Mucosa of descending colon (tissue), 3 donors: ENCODE measurements at regions not wholly inside any gene's neighbourhood (a gene's known extent, or its start where the extent isn't known, plus 50 kb on each side); places are given as distances from the start of the nearest gene placed in this dataset.
A peak's percentile ranks its signal among the peaks of the same experiment; 100 is the strongest.

Experiments used
- ATAC-seq: fragments of 200-7000 bp; cut with Tn5 transposase; one replicate; pipeline ENCODE4 v1.9.1; 2020; ENCODE audit warnings: mild to moderate bottlenecking, moderate library complexity
- DNase-seq, 3 donors: peaks; one replicate each; pipeline ENCODE4 v3.0.0-alpha.2; 2020
- H3K36me3 ChIP-seq: fragments of 200-600 bp; one replicate; pipeline ENCODE4 v1.8.0; 2021; ENCODE audit warnings: low read depth, mild to moderate bottlenecking
- H3K4me1 ChIP-seq: fragments of 200-600 bp; one replicate; pipeline ENCODE4 v1.8.0; 2021; ENCODE audit warnings: low read depth, mild to moderate bottlenecking
- H3K4me3 ChIP-seq: fragments of 200-600 bp; one replicate; pipeline ENCODE4 v1.8.0; 2021; ENCODE audit warnings: mild to moderate bottlenecking
- H3K9me3 ChIP-seq: fragments of 200-600 bp; one replicate; pipeline ENCODE4 v1.8.0; 2021; ENCODE audit warnings: mild to moderate bottlenecking
- intact Hi-C, 2 donors: fragments of 100-400 bp; cut with DNase I in 1 of 2; cut with micrococcal nuclease in 1 of 2; formaldehyde crosslinking; loops; one replicate each; pipeline versions ENCODE4 v1.11.0 to v1.11.1; 2022; cut with DNase I, micrococcal nuclease
- TF ChIP-seq, protein P1 (sequence below): fragments of 200-600 bp; IDR thresholded peaks from one replicate; pipeline ENCODE4 v1.8.0; 2022; ENCODE audit warnings: antibody characterized with exemption, mild to moderate bottlenecking
- donor health status: DM: no; HTN: no; CAD: no; lungs with moderate emphysema.
- donor health status: DM: no; HTN: no; CAD: no.
- donor health status: DM: no; HTN: yes; CAD: no.

DNA sequence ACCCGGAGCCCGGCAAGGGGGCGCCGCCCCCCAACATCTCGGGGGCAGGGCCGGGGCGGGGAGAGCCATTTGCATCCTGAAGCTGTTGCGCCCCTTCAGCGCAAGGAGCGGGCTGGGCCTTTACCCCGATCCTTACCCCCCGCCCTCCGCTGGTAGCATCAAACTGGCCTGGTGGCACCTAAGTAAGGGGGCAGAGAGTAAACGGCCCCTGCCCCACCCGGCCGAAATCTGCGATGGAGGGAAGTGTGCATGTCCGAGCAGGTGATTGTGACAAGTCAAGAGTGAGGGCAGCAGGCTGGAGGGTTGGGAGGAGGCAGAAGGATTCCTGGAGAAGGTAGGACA is 101.2 kb downstream of the ESM1 start:
- H3K36me3 ChIP-seq, result no peaks in the 10 kb centered on the region
- DNase-seq (no peak), ATAC-seq (no peak)
- intact Hi-C loops, result no loop called here
- no peaks in the 10 kb centered on the region for H3K9me3 ChIP-seq
- H3K4me1 ChIP-seq, result peaks cover 4% of the 10 kb centered on the region
- no peak overlapping the region for H3K4me3 ChIP-seq
- TF ChIP-seq, protein P1, sequence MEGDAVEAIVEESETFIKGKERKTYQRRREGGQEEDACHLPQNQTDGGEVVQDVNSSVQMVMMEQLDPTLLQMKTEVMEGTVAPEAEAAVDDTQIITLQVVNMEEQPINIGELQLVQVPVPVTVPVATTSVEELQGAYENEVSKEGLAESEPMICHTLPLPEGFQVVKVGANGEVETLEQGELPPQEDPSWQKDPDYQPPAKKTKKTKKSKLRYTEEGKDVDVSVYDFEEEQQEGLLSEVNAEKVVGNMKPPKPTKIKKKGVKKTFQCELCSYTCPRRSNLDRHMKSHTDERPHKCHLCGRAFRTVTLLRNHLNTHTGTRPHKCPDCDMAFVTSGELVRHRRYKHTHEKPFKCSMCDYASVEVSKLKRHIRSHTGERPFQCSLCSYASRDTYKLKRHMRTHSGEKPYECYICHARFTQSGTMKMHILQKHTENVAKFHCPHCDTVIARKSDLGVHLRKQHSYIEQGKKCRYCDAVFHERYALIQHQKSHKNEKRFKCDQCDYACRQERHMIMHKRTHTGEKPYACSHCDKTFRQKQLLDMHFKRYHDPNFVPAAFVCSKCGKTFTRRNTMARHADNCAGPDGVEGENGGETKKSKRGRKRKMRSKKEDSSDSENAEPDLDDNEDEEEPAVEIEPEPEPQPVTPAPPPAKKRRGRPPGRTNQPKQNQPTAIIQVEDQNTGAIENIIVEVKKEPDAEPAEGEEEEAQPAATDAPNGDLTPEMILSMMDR, result no peak

DNA sequence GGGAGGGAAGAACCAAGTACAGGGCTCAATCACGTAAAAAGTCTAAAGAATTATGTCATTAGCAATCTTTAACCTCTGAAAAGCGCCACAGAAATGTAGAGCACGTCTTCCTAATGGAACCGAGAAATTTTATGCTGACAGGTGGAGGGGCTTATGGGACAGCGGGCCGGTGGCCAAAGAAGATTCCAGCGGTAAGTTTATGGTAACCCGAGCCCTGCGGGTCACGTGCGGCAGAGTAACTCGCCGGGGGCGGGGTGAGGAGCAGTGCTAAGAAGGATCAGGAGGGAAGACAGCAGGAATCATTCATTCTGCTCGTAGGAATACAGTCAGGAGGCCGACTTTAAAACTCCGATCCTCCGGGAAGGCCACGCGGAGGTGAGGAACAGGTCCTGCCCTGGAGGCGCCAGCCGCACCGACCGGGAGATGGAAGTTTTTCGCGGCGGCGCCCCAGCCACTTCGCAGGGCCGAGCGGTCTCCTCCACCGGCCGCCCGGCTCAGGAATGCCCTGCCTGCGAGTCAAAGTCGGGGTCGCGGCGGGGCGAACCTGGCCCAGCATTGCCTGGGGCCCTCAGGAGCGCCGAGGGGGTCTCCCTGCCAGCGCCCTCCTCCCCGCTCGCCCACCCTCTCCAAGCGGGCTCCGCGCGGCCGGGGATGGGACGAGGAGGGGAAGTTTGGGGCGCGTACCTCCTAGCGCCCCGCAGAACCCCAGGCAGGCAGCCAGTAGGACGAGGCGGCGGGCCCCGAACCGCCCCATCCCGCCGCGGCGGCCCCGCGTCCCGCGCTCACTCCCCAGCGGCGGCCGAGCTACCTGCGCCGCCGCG is 101.8 kb downstream of the ESM1 start:
- H3K4me3 ChIP-seq, result no peak overlapping the region
- DNase-seq, result peak; percentile 38 to 58 (median 44)
- peak; percentile 53 for ATAC-seq
- intact Hi-C loops, result no loop called here
- no peaks in the 10 kb centered on the region for H3K36me3 ChIP-seq
- no peaks in the 10 kb centered on the region for H3K9me3 ChIP-seq
- H3K4me1 ChIP-seq, result peaks cover 4% of the 10 kb centered on the region
- TF ChIP-seq, protein P1, result no peak

DNA sequence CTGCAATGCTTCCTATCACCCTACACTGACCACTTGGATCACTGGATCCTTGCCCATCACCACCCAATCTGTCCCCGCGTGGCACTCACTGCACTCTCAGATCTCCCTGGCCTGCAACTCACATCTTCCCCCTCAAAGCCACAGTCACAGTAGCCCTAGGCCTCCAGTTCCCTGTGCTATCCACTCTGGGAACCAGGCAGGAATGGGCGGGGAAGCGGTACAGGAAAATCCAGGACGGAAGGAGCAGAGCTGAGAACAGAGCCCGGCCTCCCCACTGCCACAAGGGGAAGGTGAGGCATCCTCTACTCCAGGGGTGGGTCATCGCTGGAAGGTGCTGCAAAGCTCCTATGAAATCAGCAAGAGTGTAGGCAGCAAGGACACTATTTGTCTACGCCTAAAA is 102.6 kb downstream of the ESM1 start:
- H3K4me3 ChIP-seq, result no peak overlapping the region
- peaks cover 4% of the 10 kb centered on the region for H3K4me1 ChIP-seq
- DNase-seq, result no peak
- H3K9me3 ChIP-seq, result no peaks in the 10 kb centered on the region
- intact Hi-C loops, result no loop called here
- TF ChIP-seq, protein P1, result no peak
- H3K36me3 ChIP-seq, result no peaks in the 10 kb centered on the region
- no peak for ATAC-seq

DNA sequence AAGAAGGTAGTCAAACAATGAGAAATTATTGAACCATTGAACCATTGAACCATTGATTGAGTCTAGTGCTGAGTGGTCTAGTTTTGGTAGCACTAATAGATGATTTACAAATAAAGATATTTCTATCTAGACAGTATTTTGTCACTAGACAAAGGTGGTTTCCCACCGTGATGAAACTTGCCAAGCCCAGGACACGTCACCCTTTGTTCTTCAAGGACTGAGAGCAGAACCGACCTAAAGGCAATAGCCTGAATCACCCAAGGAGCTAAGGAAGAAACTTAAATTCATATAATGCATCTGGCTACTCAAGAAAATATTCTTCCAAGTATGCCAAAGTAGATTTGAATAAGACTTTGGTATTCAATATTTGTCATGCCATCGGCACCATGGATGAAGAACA is 103.3 kb downstream of the ESM1 start:
- no peaks in the 10 kb centered on the region for H3K9me3 ChIP-seq
- ATAC-seq (no peak), DNase-seq (no peak)
- TF ChIP-seq, protein P1, result no peak
- no peaks in the 10 kb centered on the region for H3K36me3 ChIP-seq
- intact Hi-C loops, result no loop called here
- peaks cover 4% of the 10 kb centered on the region for H3K4me1 ChIP-seq
- H3K4me3 ChIP-seq, result no peak overlapping the region

DNA sequence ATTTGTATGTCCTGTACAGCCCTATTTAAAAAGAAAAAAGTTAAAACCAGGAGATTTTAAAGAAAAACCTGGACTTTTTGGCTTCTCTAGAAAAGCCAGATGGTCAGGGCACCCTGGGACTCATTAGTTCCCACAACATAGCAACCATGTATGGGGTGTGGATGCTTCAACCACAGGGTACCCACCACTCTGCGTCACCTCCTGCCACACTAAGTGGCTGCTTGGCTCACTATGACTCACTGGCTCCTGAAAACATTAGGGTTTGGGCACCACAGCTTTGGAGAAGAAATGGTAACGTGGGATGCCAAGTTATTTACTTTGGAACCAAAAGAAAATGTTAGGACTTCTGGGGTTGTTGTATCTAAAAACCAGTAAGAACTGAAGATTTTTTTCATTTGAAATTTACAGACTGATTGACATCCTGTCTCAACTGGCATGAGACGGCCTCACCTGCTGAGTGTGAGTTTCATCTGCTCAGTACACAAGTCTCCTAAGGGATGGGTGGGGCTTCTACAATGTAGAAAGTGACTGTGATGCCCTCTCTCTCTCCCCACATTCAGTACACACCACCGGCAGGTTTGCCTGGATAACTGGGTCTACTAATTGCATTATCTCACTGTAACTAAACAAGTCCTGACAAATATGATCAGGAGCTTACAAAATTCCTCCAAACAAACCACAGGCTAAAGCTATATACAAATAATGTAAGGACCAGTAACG is 103.9 kb downstream of the ESM1 start:
- Histone ChIP-seq H3K4me3 (no peak overlapping the region), H3K36me3 (no peaks in the 10 kb centered on the region), H3K4me1 (peaks cover 4% of the 10 kb centered on the region), H3K9me3 (no peaks in the 10 kb centered on the region)
- no peak for DNase-seq
- intact Hi-C loops, result no loop called here
- TF ChIP-seq, protein P1, result no peak
- no peak for ATAC-seq
